PC-3 (cell line): ENCODE measurements at regions not wholly inside any gene's neighbourhood (a gene's known extent, or its start where the extent isn't known, plus 50 kb on each side); places are given as distances from the start of the nearest gene placed in this dataset.

Source experiments
- EZH2 ChIP-seq: fragments of 300-600 bp; sonication (generic); IDR thresholded peaks from one replicate; pipeline ENCODE4 v1.6.1; 2017; ENCODE audit warnings: antibody characterized with exemption, mild to moderate bottlenecking, low read length; ENCODE audit not compliant: unreplicated experiment
- TF ChIP-seq, protein P1 (sequence below): fragments of 300-600 bp; sonication (generic); conservative IDR thresholded peaks from 2 replicates; pipeline ENCODE4 v1.5.1; 2017; ENCODE audit warnings: antibody characterized with exemption, low read depth, mild to moderate bottlenecking, low read length

DNA sequence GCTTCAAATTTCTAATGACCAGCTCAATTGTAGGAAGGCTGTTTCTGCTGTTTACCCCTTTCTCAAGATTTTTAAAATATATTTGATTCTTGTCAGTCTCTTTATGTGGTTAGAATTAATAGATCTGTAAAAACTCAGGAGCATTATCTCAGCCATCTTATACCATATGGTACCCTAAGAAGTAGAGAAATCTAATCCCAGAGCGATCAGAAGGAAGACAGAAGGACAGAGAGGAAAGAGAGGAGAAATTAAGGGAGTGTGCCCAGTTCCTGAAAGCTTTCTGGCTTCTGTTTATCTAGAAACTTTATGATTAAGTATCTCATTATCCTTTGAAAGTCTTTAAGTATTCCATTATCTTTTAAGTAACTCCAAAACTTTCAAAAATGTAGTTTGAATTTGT is 152.1 kb upstream of the NAV3 start:
- TF ChIP-seq, protein P1, sequence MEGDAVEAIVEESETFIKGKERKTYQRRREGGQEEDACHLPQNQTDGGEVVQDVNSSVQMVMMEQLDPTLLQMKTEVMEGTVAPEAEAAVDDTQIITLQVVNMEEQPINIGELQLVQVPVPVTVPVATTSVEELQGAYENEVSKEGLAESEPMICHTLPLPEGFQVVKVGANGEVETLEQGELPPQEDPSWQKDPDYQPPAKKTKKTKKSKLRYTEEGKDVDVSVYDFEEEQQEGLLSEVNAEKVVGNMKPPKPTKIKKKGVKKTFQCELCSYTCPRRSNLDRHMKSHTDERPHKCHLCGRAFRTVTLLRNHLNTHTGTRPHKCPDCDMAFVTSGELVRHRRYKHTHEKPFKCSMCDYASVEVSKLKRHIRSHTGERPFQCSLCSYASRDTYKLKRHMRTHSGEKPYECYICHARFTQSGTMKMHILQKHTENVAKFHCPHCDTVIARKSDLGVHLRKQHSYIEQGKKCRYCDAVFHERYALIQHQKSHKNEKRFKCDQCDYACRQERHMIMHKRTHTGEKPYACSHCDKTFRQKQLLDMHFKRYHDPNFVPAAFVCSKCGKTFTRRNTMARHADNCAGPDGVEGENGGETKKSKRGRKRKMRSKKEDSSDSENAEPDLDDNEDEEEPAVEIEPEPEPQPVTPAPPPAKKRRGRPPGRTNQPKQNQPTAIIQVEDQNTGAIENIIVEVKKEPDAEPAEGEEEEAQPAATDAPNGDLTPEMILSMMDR = no peak
- no peak for TF ChIP-seq EZH2
